Neural crest cell (in vitro differentiated cells): ENCODE measurements at regions not wholly inside any gene's neighbourhood (a gene's known extent, or its start where the extent isn't known, plus 50 kb on each side); places are given as distances from the start of the nearest gene placed in this dataset.
"Not testable (repeated sequence)": the region's sequence is repeated elsewhere in the genome, so short reads cannot be mapped to it uniquely, and the experiment has no call there.

ENCODE experiments used
- DNase-seq: peaks from one replicate; pipeline ENCODE4 v3.0.0; 2021; ENCODE audit warnings: low read depth, mixed read lengths, low spot score
- H3K27ac Mint-ChIP-seq: one replicate; pipeline ENCODE4 v1.8.0; 2021; ENCODE audit warnings: mild to moderate bottlenecking, mixed read lengths; ENCODE audit not compliant: unreplicated experiment
- H3K27me3 Mint-ChIP-seq: 2 replicates; pipeline ENCODE4 v1.8.0; 2021; ENCODE audit warnings: low read depth, mild to moderate bottlenecking, mixed read lengths
- H3K36me3 Mint-ChIP-seq: 2 replicates; pipeline ENCODE4 v1.8.0; 2021; ENCODE audit warnings: low read depth, mild to moderate bottlenecking, mixed read lengths
- H3K4me1 Mint-ChIP-seq: 2 replicates; pipeline ENCODE4 v1.8.0; 2021; ENCODE audit warnings: mixed read lengths
- H3K4me3 Mint-ChIP-seq: one replicate; pipeline ENCODE4 v1.8.0; 2021; ENCODE audit warnings: mild to moderate bottlenecking, mixed read lengths
- H3K9me3 Mint-ChIP-seq: 2 replicates; pipeline ENCODE4 v1.8.0; 2021; ENCODE audit warnings: mixed read lengths
- TF ChIP-seq, protein P1 (sequence below): fragments of 200-600 bp; sonication (generic); conservative IDR thresholded peaks from 2 replicates; pipeline ENCODE4 v1.5.0; 2021; ENCODE audit warnings: antibody characterized with exemption, mild to moderate bottlenecking

DNA sequence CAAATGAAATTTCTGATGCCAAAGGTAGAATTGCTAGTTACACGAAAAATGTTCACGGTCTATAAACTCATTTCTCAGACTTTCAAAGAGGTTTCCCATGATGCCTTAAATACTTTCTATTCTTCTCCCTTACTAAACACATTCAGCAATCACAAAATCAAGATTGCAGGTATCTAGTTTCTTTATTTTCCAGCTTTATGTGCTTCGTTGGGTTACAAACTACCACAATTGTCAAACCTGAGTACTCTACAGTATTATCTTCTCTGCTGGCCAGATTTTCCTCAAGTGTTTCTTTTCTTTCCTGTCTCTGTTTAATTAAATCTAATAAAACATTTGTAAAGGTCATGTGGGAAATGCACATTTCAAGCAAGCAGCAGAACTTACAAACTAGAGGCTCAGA is 201.8 kb upstream of the ZNF385D start:
- TF ChIP-seq, protein P1, sequence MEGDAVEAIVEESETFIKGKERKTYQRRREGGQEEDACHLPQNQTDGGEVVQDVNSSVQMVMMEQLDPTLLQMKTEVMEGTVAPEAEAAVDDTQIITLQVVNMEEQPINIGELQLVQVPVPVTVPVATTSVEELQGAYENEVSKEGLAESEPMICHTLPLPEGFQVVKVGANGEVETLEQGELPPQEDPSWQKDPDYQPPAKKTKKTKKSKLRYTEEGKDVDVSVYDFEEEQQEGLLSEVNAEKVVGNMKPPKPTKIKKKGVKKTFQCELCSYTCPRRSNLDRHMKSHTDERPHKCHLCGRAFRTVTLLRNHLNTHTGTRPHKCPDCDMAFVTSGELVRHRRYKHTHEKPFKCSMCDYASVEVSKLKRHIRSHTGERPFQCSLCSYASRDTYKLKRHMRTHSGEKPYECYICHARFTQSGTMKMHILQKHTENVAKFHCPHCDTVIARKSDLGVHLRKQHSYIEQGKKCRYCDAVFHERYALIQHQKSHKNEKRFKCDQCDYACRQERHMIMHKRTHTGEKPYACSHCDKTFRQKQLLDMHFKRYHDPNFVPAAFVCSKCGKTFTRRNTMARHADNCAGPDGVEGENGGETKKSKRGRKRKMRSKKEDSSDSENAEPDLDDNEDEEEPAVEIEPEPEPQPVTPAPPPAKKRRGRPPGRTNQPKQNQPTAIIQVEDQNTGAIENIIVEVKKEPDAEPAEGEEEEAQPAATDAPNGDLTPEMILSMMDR: no peak
- no peaks in the 10 kb centered on the region for H3K36me3 Mint-ChIP-seq
- no peak overlapping the region for H3K27ac Mint-ChIP-seq
- H3K4me3 Mint-ChIP-seq: no peak overlapping the region
- peaks cover 15% of the 10 kb centered on the region for H3K9me3 Mint-ChIP-seq
- DNase-seq: no peak
- H3K4me1 Mint-ChIP-seq: peaks cover 15% of the 10 kb centered on the region
- no peaks in the 10 kb centered on the region for H3K27me3 Mint-ChIP-seq

DNA sequence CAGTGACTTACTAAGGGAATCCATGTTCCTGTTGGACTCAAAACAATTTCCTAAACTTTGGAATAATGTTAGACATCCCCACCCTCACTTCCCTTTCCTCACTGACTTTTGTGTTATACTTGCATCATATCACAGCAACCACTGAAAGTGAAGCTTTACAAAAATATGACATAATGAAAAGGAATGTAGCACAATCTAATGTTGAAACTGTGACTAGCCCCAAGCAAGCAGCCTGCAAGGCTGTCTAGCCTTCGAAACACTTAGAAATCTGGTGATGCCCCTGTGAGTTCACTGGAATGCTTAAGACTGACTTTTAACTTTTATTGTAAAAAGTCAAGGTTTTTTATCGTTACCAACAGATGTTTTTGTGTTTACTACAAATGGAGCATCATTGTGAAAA is 203.7 kb upstream of the ZNF385D start:
- Mint-ChIP-seq H3K36me3 (no peaks in the 10 kb centered on the region), H3K4me1 (peaks cover 15% of the 10 kb centered on the region), H3K27ac (no peak overlapping the region), H3K27me3 (no peaks in the 10 kb centered on the region), H3K9me3 (peaks cover 15% of the 10 kb centered on the region), H3K4me3 (no peak overlapping the region)
- TF ChIP-seq, protein P1: no peak
- DNase-seq: no peak

- TF ChIP-seq, protein P1: no peak
These were observed 204.4 kb upstream of the ZNF385D start for GRCh38 chr3:21955406-21955805.

GRCh38 chr3:21960033-21960432 is 209.0 kb upstream of the ZNF385D start:
- TF ChIP-seq, protein P1: no peak
- no peaks in the 10 kb centered on the region for H3K36me3 Mint-ChIP-seq
- H3K27me3 Mint-ChIP-seq: no peaks in the 10 kb centered on the region
- DNase-seq: no peak
- H3K4me3 Mint-ChIP-seq: no peak overlapping the region
- H3K27ac Mint-ChIP-seq: no peak overlapping the region
- no peaks in the 10 kb centered on the region for H3K9me3 Mint-ChIP-seq
- no peaks in the 10 kb centered on the region for H3K4me1 Mint-ChIP-seq

More at GRCh38 chr3:21955406-21955805, 204.4 kb upstream of the ZNF385D start:
- H3K4me3 Mint-ChIP-seq: no peak overlapping the region
- no peak for DNase-seq
- no peaks in the 10 kb centered on the region for H3K27me3 Mint-ChIP-seq
- H3K4me1 Mint-ChIP-seq: peaks cover 15% of the 10 kb centered on the region
- H3K27ac Mint-ChIP-seq: no peak overlapping the region
- H3K9me3 Mint-ChIP-seq: peaks cover 11% of the 10 kb centered on the region
- H3K36me3 Mint-ChIP-seq: no peaks in the 10 kb centered on the region

DNA sequence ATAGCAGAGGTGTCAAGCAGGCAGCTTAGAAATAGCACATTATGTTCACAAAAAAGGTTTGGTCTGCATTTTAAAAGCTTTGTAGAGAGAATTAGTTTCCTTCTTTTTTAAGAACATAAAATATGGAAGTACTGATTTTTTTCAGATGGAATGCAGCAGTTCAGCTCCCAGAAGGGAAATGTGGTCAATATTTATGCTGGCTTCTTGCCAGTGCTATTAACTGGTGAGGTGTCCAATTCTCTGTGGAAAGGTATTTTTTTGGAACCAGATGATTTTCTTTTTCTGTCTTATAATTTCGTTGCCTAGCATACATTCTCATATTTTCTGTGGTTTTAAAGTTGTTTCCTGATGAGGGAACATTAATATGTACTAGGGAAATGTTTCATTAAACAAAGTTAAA is 211.4 kb upstream of the ZNF385D start:
- Mint-ChIP-seq H3K4me3 (no peak overlapping the region), H3K9me3 (no peaks in the 10 kb centered on the region), H3K36me3 (no peaks in the 10 kb centered on the region), H3K27me3 (no peaks in the 10 kb centered on the region), H3K4me1 (no peaks in the 10 kb centered on the region), H3K27ac (no peak overlapping the region)
- no peak for DNase-seq
- TF ChIP-seq, protein P1: no peak

GRCh38 chr3:21966457-21966856 is 215.4 kb upstream of the ZNF385D start:
- not testable (repeated sequence) for H3K27me3 Mint-ChIP-seq, DNase-seq, H3K27ac Mint-ChIP-seq, H3K4me3 Mint-ChIP-seq, H3K36me3 Mint-ChIP-seq, H3K9me3 Mint-ChIP-seq, H3K4me1 Mint-ChIP-seq
